H1 (cell line): ENCODE measurements at regions not wholly inside any gene's neighbourhood (a gene's known extent, or its start where the extent isn't known, plus 50 kb on each side); places are given as distances from the start of the nearest gene placed in this dataset.

Experiments used
- BCL11A ChIP-seq, 2 experiments: IDR thresholded peaks; one replicate each; pipeline ENCODE4 v1.6.1; 2011; ENCODE audit warnings: low read depth in 2 of 2, low read length in 2 of 2, mild to moderate bottlenecking in 2 of 2
- CBX5 ChIP-seq: fragments of 300-800, 300-1000 bp; sonication (generic); IDR thresholded peaks from 2 replicates; pipeline ENCODE4 v1.7.1; 2016; ENCODE audit warnings: antibody characterized with exemption, low read length, low read depth
- EP300 ChIP-seq, 2 experiments: IDR thresholded peaks; 1 replicate in 1 of 2; 2 replicates in 1 of 2; pipeline ENCODE4 v1.6.1; 2011 to 2012; ENCODE audit warnings: low read depth in 2 of 2, low read length in 2 of 2, mild to moderate bottlenecking in 2 of 2, borderline replicate concordance in 1 of 2, inconsistent platforms in 1 of 2, moderate library complexity in 1 of 2
- KDM4A ChIP-seq: IDR thresholded peaks from one replicate; pipeline ENCODE4 v1.7.1; 2012; ENCODE audit warnings: low read depth, mild to moderate bottlenecking, moderate library complexity, low read length, inconsistent platforms; ENCODE audit not compliant: severe bottlenecking
- NRF1 ChIP-seq: IDR thresholded peaks from 2 replicates; pipeline ENCODE4 v1.6.1; 2011; ENCODE audit warnings: mild to moderate bottlenecking, low read depth, low read length, improper control_type of control experiment
- POLR2A ChIP-seq, 2 experiments: IDR thresholded peaks; 1 replicate in 1 of 2; 2 replicates in 1 of 2; pipeline ENCODE4 v1.6.1; 2011; ENCODE audit warnings: low read depth in 2 of 2, low read length in 2 of 2, mild to moderate bottlenecking in 2 of 2; ENCODE audit errors: control extremely low read depth in 1 of 2
- SP2 ChIP-seq: IDR thresholded peaks from 2 replicates; pipeline ENCODE4 v1.6.1; 2012; ENCODE audit warnings: mild to moderate bottlenecking, low read length, inconsistent platforms
- TCF12 ChIP-seq: IDR thresholded peaks from 2 replicates; pipeline ENCODE4 v1.6.1; 2011; ENCODE audit warnings: low read depth, mild to moderate bottlenecking, low read length

- no peak for TF ChIP-seq BCL11A (IDR thresholded peaks at IDR 0.05; ENCODE audit: low read depth in 2 of 2, low read length in 2 of 2)
- TF ChIP-seq TCF12: no peak
- TF ChIP-seq KDM4A: no peak
- TF ChIP-seq SP2: no peak
- TF ChIP-seq POLR2A (IDR thresholded peaks at IDR 0.05; ENCODE audit: control extremely low read depth in 1 of 2, low read depth in 2 of 2, low read length in 2 of 2): no peak
- TF ChIP-seq NRF1: no peak
- TF ChIP-seq CBX5: no peak
- no peak for TF ChIP-seq EP300 (IDR thresholded peaks at IDR 0.05; ENCODE audit: borderline replicate concordance in 1 of 2, low read depth in 2 of 2, low read length in 2 of 2)
These were observed 128.9 kb upstream of the ASB18 start (continued) for GRCh38 chr2:236393101-236393500.
